ENCODE measurements at regions not wholly inside any gene's neighbourhood (a gene's known extent, or its start where the extent isn't known, plus 50 kb on each side); places are given as distances from the start of the nearest gene placed in this dataset.
"Not testable (repeated sequence)": the region's sequence is repeated elsewhere in the genome, so short reads cannot be mapped to it uniquely, and the experiment has no call there.

- DNase-seq (ENCODE audit: low read depth) = no peak
Observed at GRCh38 chr21:27068811-27069210, 101.9 kb upstream of the ADAMTS5 start.

- DNase-seq (ENCODE audit: low read depth) = no peak
Observed at GRCh38 chr21:27067226-27067625, 100.3 kb upstream of the ADAMTS5 start.

- no peak for DNase-seq (ENCODE audit: low read depth)
Observed at GRCh38 chr21:27062443-27062842, 95.6 kb upstream of the ADAMTS5 start.

DNA sequence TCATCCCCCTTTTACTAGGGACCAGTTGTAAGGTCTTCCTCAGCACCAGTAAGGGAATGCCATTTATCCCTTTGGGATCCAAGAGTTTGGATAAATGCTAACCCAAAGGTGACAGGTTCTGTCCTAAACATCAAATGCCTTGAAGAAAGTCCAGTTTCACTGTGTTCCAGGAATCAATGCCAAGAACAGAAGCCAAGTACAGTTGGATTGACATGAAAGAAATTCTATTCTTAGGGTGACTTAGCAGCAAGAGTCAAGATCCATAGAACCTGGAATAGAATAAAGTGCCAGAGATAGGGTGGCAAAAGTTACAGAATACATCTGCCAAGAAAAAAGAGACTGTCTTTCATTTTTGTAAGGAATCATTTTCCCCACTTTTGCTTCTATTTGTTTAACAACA, 94.9 kb upstream of the ADAMTS5 start:
- no peak for DNase-seq (ENCODE audit: low read depth)

- no peak for DNase-seq (ENCODE audit: low read depth)
Observed at GRCh38 chr21:27060190-27060589, 93.3 kb upstream of the ADAMTS5 start.

- DNase-seq (ENCODE audit: low read depth) = no peak
Observed at GRCh38 chr21:27058673-27059605, 92.1 kb upstream of the ADAMTS5 start.

GRCh38 chr21:27057997-27058396, 91.1 kb upstream of the ADAMTS5 start:
- no peak for DNase-seq (ENCODE audit: low read depth)

GRCh38 chr21:27047658-27048314, 80.9 kb upstream of the ADAMTS5 start:
- no peak for DNase-seq (ENCODE audit: low read depth)

GRCh38 chr21:27047283-27047657, 80.4 kb upstream of the ADAMTS5 start:
- DNase-seq (ENCODE audit: low read depth) = no peak

DNA sequence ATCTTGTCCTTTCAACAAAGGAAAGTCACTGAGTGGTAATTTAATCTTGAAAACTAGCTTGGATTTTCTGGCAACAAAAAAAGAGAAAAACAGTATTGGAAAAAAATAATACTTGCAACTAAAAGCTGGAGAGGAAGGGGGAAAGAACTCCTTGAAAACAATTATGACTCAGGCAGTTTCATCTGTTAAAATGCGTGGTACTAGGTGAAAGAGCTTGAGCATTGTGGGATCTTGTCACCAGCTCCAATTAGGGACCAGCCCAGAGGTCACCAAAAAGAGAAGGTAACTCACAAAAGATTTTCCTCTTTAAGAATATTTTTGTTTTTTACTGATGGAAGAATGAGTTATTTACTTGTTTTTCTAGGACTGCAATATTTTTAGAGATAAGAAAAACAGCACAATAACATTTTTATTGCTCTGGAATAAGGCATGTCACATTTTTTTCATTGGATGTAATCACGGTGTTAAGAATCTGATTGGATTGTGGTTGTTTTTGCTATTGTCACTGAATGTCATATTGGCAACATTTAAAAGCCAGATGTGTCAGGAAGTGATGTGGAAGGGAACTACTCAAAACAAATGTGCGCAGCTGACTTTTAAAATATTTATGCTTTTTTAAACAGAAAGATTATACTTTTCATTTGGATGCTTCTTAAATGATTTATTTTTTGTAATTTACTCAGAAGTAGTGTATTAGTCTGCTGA, 78.5 kb upstream of the ADAMTS5 start:
- no peak for DNase-seq (ENCODE audit: low read depth)

GRCh38 chr21:27043377-27043776, 76.5 kb upstream of the ADAMTS5 start:
- DNase-seq (ENCODE audit: low read depth) = no peak

GRCh38 chr21:27040738-27041469, 74.0 kb upstream of the ADAMTS5 start:
- no peak for DNase-seq (ENCODE audit: low read depth)

- no peak for DNase-seq (ENCODE audit: low read depth)
Observed at GRCh38 chr21:27036736-27037301, 69.9 kb upstream of the ADAMTS5 start.

DNA sequence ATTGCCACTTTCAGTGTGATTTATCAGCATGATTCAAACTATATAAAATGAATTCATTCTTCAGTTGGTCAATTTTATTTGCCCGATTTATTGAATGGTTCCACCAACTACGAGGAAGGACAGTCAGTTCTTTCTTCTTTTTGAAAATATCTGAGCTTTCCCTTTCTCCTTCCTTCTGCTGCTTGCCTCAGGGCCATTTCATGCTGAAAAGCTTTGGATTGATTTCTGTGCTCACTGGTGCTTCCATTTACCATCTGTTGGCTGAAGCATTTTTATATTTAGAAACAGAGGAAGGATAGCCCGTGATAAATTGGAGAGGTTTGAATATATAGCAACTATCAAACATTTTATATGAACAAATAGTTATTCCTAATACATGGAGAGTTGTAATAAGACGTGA, 68.9 kb upstream of the ADAMTS5 start:
- DNase-seq (ENCODE audit: low read depth) = no peak

DNA sequence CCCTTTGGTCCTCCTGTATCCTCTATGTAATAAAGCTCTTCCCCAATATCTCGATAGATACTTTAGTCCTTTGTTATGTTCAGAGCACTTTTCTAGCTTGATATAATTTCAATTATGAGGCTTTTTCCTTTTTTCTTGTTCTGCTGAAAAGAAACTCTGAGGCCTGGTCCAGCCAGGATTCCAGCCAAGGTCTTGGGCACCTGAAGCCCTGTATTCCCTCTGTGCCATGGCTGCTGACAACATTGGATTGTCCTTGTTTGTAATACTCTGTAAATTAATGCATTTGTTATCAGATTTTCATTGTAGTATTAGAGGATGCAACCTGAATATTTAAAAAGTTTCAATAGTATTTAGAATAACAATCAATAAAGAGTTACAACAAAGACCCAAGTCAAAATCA, 67.9 kb upstream of the ADAMTS5 start:
- DNase-seq (ENCODE audit: low read depth) = no peak

GRCh38 chr21:27033471-27033870, 66.6 kb upstream of the ADAMTS5 start:
- DNase-seq (ENCODE audit: low read depth) = no peak

- no peak for DNase-seq (ENCODE audit: low read depth)
Observed at GRCh38 chr21:27026501-27026900, 59.6 kb upstream of the ADAMTS5 start.

DNA sequence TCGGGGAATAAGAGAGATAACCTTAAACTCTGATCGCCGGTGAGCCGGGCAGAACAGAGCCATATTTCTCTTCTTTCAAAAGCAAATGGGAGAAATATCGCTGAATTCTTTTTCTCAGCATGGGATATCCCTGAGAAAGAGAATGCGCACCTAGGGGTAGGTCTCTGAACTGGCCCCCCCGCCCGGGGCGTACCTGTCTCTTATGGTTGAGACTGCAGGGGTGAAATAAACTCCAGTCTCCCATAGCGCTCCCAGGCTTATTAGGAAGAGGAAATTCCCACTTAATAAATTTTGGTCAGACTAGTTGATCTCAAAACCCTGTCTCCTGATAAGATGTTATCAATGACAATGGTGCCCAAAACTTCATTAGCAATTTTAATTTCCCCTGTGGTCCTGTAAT, 58.8 kb upstream of the ADAMTS5 start:
- not testable (repeated sequence) for DNase-seq (ENCODE audit: low read depth)

GRCh38 chr21:27024971-27025370, 58.1 kb upstream of the ADAMTS5 start:
- DNase-seq (ENCODE audit: low read depth) = no peak

DNA sequence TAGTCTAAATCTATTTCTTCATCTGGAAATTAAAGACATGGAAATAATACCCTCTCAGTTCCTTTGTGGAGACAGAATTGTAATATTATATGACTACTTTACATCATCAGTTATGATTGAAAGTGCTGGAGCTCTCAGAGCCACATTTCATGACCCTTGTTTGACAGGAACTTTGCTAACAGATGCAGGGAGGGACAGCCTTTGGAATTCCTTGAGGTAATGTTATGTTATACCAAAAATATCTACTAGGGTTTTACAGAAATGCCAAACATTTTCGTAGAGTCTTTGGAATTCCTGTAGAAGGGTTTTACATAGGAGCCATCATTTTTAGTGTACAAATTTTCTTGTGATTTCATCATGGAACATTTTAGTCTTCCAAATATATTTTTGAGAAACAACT, 57.4 kb upstream of the ADAMTS5 start:
- DNase-seq (ENCODE audit: low read depth) = no peak

DNA sequence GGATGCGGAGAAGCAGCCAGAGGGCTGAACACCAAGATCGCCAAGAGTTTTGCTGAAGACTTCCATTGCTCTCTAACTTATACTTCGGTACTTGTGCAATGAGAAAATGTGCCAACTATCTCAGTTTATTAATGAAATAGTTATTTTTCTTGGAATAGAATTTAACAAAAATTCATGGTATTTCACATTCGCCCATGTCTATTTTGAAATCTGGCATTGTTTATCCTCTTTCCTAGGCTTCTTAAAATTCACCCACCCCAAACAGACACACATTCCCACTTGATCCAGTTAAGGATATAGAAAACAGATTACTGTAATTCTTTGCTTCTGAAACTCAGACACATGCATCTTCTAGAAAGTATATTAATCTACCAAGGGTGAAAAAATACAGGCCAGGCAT, 56.3 kb upstream of the ADAMTS5 start:
- DNase-seq (ENCODE audit: low read depth) = no peak

- DNase-seq (ENCODE audit: low read depth) = no peak
Observed at GRCh38 chr21:27021801-27022200, 54.9 kb upstream of the ADAMTS5 start.
